LHCN-M2 (cell line): ENCODE measurements at regions not wholly inside any gene's neighbourhood (a gene's known extent, or its start where the extent isn't known, plus 50 kb on each side); places are given as distances from the start of the nearest gene placed in this dataset.
"Not testable (repeated sequence)": the region's sequence is repeated elsewhere in the genome, so short reads cannot be mapped to it uniquely, and the experiment has no call there.

Experiments
- DNase-seq: peaks from one replicate; pipeline ENCODE4 v3.0.0-alpha.2; 2012; ENCODE audit warnings: low read depth

DNA sequence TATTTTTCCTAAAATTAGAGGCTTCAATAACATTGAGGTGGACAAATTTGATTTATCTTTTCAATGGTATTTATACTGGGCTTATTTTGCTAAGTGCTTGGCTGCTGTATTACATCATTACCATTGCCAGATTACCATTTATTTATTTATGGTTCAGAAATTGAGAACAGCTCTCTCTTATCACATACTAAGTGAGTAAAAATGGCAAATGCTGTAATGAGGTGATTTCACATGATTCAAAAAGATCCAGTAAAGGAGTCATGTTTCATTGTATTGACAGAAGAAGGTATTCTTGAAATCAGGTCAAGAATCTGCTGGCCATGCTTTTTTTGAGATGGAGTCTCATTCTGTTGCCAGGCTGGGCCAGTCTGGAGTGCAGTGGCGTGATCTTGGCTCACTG lies 322.6 kb downstream of the KIF20B start:
- no peak for DNase-seq

- DNase-seq: no peak
Observed at GRCh38 chr10:90028312-90028711, 326.9 kb downstream of the KIF20B start.

DNA sequence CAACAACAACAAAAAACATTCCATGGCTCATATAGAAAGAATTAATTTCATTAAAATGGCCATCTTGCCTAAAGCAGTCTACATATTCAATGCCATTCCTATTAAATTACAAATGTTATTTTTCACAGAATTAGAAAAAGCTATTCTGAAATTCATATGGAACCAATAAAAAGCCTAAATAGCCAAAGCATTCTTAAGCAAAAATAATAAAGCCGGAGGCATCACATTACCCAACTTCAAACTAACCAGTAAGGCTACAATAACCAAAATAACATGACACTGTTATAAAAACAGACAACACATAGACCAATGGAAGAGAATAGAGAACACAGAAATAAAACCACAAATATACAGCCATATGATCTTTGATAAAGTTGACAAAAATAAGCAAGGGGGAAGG lies 330.4 kb downstream of the KIF20B start:
- DNase-seq: no peak

DNA sequence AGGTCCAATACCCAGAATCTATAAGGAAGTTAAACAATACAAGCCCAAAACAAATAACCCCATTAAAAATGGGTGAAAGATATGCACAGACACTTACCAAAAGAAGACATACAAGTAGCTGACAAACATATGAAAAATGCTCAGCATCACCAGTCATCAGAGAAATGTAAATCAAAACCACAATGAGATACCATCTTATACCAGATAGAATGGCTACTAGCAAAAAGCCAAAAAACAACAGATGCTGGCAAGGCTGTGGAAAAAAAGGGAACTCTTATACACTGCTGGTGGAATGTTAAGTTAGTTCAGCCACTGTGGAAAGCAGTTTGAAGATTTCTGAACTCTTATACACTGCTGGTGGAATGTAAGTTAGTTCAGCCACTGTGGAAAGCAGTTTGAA lies 331.1 kb downstream of the KIF20B start:
- DNase-seq: no peak

GRCh38 chr10:90034862-90035261 lies 333.5 kb downstream of the KIF20B start:
- not testable (repeated sequence) for DNase-seq

GRCh38 chr10:90041585-90041984 lies 340.2 kb downstream of the KIF20B start:
- no peak for DNase-seq

DNA sequence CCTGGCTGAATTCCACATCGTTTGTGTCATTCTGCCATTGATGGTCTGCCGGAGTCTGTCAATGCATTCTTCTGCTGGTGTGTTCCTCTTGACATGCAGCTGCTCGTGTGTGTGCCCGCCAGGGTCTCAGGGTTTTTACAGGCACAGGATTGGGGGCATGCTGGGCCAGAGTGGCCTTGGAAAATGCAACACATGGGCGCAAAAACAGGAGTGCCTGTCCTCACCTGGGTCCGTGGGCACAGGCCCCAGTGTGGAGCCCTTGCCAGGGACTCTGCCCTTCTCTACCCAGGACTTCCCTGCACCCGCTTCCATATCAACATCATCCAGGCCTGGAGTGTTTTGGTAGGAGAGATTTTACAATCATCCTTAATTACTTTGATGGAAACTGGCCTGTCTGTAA lies 340.7 kb downstream of the KIF20B start:
- no peak for DNase-seq

DNA sequence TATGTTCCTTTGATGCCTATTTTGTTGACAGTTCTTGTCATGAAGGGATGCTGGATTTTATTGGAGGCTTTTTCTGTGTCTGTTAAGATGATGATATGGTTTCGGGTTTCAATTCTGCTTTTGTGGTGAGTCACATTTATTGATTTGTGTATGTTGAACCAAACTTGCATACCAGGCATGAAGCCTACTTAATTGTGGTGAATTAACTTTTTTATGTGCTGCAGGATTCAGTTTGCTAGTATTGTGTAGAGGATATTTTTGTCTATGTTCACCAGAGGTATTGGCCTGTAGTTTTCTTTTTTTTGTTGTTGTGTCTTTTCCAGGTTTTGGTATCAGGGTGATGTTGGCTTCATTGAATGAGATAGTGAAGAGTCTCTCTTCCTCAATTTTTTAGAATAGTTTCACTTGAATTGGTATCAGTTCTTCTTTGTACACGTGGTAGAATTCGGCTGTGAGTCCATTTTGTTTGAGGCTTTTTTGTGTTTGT lies 345.9 kb downstream of the KIF20B start:
- no peak for DNase-seq

- no peak for DNase-seq
Observed at GRCh38 chr10:90051053-90051452, 349.7 kb downstream of the KIF20B start.

DNA sequence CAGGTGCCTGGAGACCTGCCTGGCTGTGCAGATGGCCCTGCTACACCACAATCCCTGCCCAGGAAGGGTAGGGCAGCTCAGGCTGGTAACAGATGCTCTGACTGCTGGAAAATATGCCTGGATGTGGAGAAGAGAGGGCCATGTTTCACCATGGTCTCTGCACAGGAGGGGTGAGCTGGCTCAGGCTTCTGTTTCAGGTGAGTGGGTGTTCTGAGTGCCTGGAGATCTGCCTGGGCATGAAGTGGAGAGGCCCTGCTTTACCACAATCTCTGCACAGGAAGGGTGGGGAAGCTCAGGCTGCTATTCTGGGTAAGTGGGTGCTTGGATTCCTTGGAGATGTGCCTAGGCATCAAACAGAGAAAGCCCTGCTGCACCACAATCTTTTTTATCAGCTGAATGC lies 350.1 kb downstream of the KIF20B start:
- DNase-seq: no peak

DNA sequence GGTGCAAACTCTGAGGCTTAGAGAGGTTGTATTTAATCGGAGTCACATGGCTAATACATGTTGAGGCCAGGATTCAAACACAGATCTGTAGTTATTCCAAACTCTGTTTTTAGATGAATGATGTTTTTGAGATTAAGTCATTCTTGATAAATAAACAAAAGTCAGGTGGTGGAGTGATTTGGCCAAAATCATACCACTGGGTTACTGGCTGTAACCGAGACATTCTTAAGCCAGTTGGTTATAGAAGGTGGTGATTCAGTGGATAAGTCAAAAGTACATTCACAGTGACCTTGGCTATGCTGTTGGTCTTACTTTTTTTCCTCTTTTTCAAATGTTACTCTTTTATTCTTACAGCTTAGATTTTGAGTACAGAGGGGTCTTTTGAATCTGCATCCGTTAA lies 361.4 kb downstream of the KIF20B start:
- no peak for DNase-seq

- DNase-seq: no peak
Observed at GRCh38 chr10:90064295-90064694, 362.9 kb downstream of the KIF20B start.

- DNase-seq: no peak
Observed at GRCh38 chr10:90066435-90066834, 365.0 kb downstream of the KIF20B start.

DNA sequence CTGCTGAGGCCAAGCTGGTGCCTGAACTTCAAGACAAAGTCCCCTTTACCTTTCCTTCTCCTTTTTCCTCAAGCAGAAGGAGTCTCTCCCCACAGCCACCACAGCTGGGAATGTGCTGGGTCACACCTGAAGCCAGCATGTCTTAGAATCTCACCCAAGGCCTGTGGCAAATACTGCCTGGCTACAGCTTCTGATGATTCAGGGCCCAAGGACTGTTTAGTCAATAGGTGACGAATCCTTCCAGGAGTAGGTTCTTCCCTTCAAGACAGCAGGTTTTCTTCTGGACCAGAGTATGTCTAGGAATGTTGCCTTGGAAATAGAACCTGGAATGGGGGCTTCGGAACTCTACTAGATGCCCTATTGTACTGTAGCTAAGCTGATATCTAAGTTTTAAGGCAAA lies 374.6 kb downstream of the KIF20B start:
- DNase-seq: no peak

DNA sequence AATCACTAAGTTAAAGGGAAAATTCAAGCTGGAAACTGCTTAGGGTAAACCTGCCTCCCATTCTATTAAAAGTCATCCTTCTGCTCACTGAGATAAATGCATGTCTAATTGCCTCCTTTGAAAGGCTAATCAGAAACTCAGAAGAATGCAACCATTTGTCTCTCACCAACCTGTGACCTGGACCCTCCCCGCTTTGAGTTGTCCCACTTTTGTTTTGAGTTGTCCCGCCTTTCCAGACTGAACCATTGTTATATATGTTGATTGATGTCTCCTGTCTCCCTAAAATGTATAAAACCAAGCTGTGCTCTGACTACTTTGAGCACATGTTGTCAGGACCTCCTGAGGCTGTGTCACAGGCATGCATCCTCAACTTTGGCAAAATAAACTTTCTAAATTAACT lies 378.4 kb downstream of the KIF20B start:
- no peak for DNase-seq

- DNase-seq: not testable (repeated sequence)
Observed at GRCh38 chr10:90086606-90087190, 385.3 kb downstream of the KIF20B start.

DNA sequence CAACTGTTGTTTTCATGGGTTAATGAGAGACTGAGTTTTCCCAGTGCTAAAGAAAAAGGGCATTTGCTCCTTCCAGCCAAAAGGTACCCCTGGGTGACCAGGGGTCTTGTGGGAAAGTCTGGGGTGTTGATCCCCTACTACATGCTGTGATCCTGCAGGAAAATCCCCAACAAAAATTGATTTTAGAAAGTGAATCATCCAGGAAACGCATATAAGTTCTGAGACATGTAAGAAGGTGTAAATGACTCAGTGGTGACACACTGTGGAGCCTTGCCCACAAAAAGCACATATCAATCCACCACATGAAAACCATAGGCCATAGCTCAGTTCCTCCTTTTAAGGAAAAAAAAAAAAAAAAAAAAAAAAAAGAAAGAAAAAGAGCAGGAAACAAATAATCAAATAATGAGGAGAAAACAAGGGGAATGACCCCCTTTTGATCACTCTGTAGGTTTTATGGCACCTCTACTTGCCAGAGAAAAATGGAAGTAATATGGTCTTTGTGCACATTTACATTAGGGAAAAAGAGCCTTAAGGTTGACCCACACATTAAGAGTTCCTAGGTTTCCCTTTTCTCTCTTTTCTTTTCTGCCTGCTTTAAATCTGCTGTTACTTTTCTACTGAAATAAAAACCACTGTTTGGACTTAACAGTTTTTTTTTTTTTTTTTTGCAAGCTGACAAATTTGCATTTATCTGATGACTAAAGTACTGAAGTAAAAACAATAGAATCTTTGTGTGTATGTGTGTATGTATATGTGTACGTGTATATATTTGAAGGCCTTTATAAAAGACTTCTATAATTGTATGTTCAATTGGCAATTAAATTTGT lies 386.0 kb downstream of the KIF20B start:
- DNase-seq: peak; percentile 1

DNA sequence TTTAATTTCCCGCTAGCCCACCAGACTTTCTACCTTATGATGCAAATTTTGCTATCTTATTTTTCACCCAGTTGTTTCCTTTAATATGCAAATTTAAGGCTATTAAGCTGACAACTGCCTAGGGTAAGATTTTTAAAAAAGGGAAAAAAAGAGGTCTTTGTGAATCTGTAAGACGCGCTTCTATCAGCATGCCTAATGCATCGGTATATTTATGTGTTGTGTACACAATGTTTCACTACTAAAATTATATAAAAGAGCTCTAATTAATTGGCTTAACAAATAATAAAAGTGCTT lies 386.6 kb downstream of the KIF20B start:
- no peak for DNase-seq

- no peak for DNase-seq
Observed at GRCh38 chr10:90089719-90090118, 388.3 kb downstream of the KIF20B start.

- DNase-seq: no peak
Observed at GRCh38 chr10:90096196-90096595, 394.8 kb downstream of the KIF20B start.

GRCh38 chr10:90107581-90107980 lies 406.2 kb downstream of the KIF20B start:
- DNase-seq: not testable (repeated sequence)

- no peak for DNase-seq
Observed at GRCh38 chr10:90111671-90112070, 410.3 kb downstream of the KIF20B start.

DNA sequence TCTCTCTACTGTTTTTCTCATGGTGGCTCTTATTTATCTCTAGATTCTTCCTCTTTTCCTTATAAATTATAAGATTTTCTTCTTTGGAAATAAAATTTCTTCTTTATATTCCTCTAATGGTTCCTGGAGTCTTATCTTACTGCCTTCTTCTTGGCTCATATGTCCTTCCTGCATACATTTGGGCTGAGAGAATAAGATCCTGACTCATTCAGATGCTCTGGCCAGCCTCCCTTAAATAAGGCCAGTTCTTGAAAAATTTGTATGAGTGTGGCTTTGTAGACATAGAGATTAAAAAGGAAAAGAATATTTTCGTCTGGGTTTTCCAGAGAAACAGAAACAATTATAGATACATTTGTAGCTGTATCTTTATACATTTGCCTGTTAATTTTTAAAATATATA lies 411.3 kb downstream of the KIF20B start:
- DNase-seq: no peak
